Mesendoderm (in vitro differentiated cells): ENCODE measurements at regions not wholly inside any gene's neighbourhood (a gene's known extent, or its start where the extent isn't known, plus 50 kb on each side); places are given as distances from the start of the nearest gene placed in this dataset.
"Not testable (repeated sequence)": the region's sequence is repeated elsewhere in the genome, so short reads cannot be mapped to it uniquely, and the experiment has no call there.

Experiments
- DNase-seq: peaks from one replicate; pipeline ENCODE4 v3.0.0; 2013
- H2AK5ac ChIP-seq: 2 replicates; pipeline ENCODE4 v1.6.1; 2013; ENCODE audit warnings: low read length, inconsistent platforms
- H2BK120ac ChIP-seq: 2 replicates; pipeline ENCODE4 v1.6.1; 2013; ENCODE audit warnings: low read depth, mild to moderate bottlenecking, low read length, moderate library complexity, mixed read lengths
- H2BK15ac ChIP-seq: replicated peaks from 2 replicates; pipeline ENCODE4 v1.6.1; 2013; ENCODE audit warnings: low read depth, mild to moderate bottlenecking, moderate library complexity
- H2BK5ac ChIP-seq: 2 replicates; pipeline ENCODE4 v1.6.1; 2013; ENCODE audit warnings: low read length, inconsistent platforms
- H3K18ac ChIP-seq: 2 replicates; pipeline ENCODE4 v1.6.1; 2013; ENCODE audit warnings: mild to moderate bottlenecking, low read length, mixed read lengths
- H3K23ac ChIP-seq: one replicate; pipeline ENCODE4 v1.6.1; 2013; ENCODE audit warnings: low read length
- H3K27ac ChIP-seq: 2 replicates; pipeline ENCODE4 v1.5.1; 2013; ENCODE audit warnings: low read depth, mild to moderate bottlenecking, inconsistent platforms, low read length, moderate library complexity
- H3K27me3 ChIP-seq: 2 replicates; pipeline ENCODE4 v1.6.1; 2013; ENCODE audit warnings: low read length, control low read depth, mild to moderate bottlenecking, inconsistent platforms; ENCODE audit not compliant: insufficient read depth, poor library complexity
- H3K36me3 ChIP-seq: 2 replicates; pipeline ENCODE4 v1.6.1; 2013; ENCODE audit warnings: low read length, inconsistent platforms; ENCODE audit not compliant: control insufficient read depth, insufficient read depth
- H3K4ac ChIP-seq: one replicate; pipeline ENCODE4 v1.6.1; 2013; ENCODE audit warnings: low read depth, mild to moderate bottlenecking, low read length, moderate library complexity
- H3K4me1 ChIP-seq: 2 replicates; pipeline ENCODE4 v1.6.1; 2013; ENCODE audit warnings: low read depth, low read length, inconsistent platforms; ENCODE audit not compliant: control insufficient read depth
- H3K4me2 ChIP-seq: 2 replicates; pipeline ENCODE4 v1.6.1; 2013; ENCODE audit warnings: low read length
- H3K4me3 ChIP-seq: 2 replicates; pipeline ENCODE4 v1.5.1; 2013; ENCODE audit warnings: mild to moderate bottlenecking, low read length
- H3K56ac ChIP-seq: one replicate; pipeline ENCODE4 v1.6.1; 2013; ENCODE audit warnings: low read length
- H3K79me1 ChIP-seq: 2 replicates; pipeline ENCODE4 v1.6.1; 2013; ENCODE audit warnings: low read length, inconsistent platforms
- H3K79me2 ChIP-seq: 2 replicates; pipeline ENCODE4 v1.6.1; 2013; ENCODE audit warnings: mild to moderate bottlenecking, low read length; ENCODE audit not compliant: control insufficient read depth, insufficient read depth
- H3K9ac ChIP-seq: 2 replicates; pipeline ENCODE4 v1.6.1; 2013; ENCODE audit warnings: low read length, inconsistent platforms
- H4K5ac ChIP-seq: one replicate; pipeline ENCODE4 v1.6.1; 2013; ENCODE audit warnings: low read length
- H4K8ac ChIP-seq: one replicate; pipeline ENCODE4 v1.6.1; 2013; ENCODE audit warnings: low read depth, mild to moderate bottlenecking, control low read depth, low read length, moderate library complexity
- WGBS: extraction: QIAGEN DNeasy Blood & Tissue Kit; methylation state at CpG from one replicate; pipeline ENCODE4 v1.1.7; 2013; ENCODE audit warnings: low lambda C conversion rate, missing lambda C conversion rate; ENCODE audit not compliant: insufficient coverage; ENCODE audit errors: extremely low coverage; 5-methylcytosine and 5-hydroxymethylcytosine counted together

DNA sequence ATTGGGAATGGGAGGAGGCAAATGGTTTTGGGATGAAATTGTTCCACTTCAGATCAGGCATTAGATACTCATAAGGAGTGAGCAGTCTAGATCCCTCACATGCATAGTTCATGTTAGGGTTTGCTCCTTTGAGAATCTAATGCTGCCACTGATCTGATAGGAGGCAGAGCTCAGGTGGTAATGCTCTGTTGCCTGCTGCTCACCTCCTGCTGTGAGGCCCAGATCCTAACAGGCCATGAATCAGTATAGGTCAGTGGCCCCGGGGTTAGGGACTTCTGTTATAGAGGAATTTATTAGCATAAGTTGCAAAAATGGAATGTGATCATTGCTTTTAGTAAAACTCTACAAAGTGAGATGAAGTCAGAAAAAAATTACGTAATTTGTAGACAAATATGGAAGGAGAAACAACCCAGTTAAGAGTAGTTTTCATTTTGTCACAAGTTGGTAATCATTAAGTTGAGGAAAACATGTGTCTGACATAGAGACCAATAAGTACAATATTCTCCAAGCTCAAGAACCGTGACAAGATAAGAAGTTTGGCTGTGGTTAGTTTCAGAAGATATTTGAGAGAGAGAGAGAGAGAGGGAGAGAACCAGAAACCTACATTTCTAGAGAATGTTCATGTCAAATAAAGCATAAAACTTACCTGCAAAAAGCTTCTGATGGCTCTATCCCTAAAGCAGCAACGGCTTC, 689.7 kb upstream of the PRMT6 start:
- DNase-seq = peak; percentile 13
- Histone ChIP-seq H2BK15ac (no peak overlapping the region), H2BK5ac (no peak overlapping the region), H2AK5ac (no peak overlapping the region), H4K8ac (no peak overlapping the region), H3K79me1 (no peaks in the 10 kb centered on the region), H3K27ac (no peak overlapping the region), H3K9ac (no peak overlapping the region), H3K56ac (no peak overlapping the region), H3K23ac (no peak overlapping the region), H3K4me3 (no peak overlapping the region), H4K5ac (no peak overlapping the region), H3K79me2 (no peaks in the 10 kb centered on the region), H3K4me2 (no peak overlapping the region), H2BK120ac (no peak overlapping the region), H3K18ac (no peak overlapping the region), H3K4ac (no peak overlapping the region), H3K27me3 (no peaks in the 10 kb centered on the region), H3K4me1 (no peaks in the 10 kb centered on the region), H3K36me3 (no peaks in the 10 kb centered on the region)
- no CpG with 5 or more reads among the region's 4 CpGs for WGBS

DNA sequence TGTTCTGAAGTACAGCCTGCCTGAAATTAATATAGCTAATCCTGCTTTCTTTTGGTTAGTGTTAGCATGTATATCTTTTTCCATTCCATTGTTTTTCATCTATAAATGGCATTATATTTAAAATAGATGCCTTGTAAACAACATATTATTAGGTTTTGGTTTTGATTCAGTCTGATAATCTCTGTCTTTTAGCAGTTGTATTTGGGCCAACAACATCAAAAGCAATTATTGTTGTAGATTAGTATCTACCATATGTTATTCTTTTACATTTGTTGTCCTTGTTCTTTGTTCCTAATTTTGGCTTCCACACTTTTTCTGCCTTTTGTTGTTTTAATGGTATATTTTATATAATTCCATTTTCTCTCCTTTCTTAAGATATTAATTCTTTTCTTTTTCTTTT, 678.2 kb upstream of the PRMT6 start:
- H4K8ac ChIP-seq = no peak overlapping the region
- no peak overlapping the region for H2BK15ac ChIP-seq
- H3K56ac ChIP-seq = no peak overlapping the region
- H3K79me2 ChIP-seq = no peaks in the 10 kb centered on the region
- H3K4me2 ChIP-seq = no peak overlapping the region
- H4K5ac ChIP-seq = no peak overlapping the region
- H3K23ac ChIP-seq = no peak overlapping the region
- DNase-seq = no peak
- no peak overlapping the region for H3K4ac ChIP-seq
- H3K27me3 ChIP-seq = no peaks in the 10 kb centered on the region
- no peak overlapping the region for H3K4me3 ChIP-seq
- no peak overlapping the region for H2BK120ac ChIP-seq
- H3K36me3 ChIP-seq = no peaks in the 10 kb centered on the region
- H3K27ac ChIP-seq = no peak overlapping the region
- no peak overlapping the region for H2BK5ac ChIP-seq
- H3K9ac ChIP-seq = no peak overlapping the region
- H3K4me1 ChIP-seq = no peaks in the 10 kb centered on the region
- H3K18ac ChIP-seq = no peak overlapping the region
- H2AK5ac ChIP-seq = no peak overlapping the region
- no peaks in the 10 kb centered on the region for H3K79me1 ChIP-seq

DNA sequence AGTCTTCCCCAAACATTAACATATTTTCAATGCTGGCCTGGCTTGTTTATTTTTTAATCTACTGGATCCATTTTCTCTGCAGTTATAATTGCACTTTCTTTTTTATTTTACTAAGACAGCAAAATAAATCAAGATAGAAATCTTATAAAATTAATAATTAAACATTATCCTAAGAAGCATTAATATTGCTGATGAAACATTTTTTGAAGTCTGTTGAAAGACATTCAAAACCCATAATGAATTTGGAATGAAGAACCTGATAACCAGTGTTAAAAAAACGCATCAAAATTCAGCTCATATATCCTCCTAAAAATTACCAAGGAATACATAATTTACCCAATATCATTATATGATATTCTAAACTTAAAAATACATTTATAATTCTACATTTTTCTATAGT, 675.7 kb upstream of the PRMT6 start:
- Histone ChIP-seq H3K18ac (no peak overlapping the region), H3K56ac (no peak overlapping the region), H3K9ac (no peak overlapping the region), H2AK5ac (no peak overlapping the region), H3K27me3 (no peaks in the 10 kb centered on the region), H3K79me1 (no peaks in the 10 kb centered on the region), H3K4me2 (no peak overlapping the region), H4K5ac (no peak overlapping the region), H3K4me1 (no peaks in the 10 kb centered on the region), H3K79me2 (no peaks in the 10 kb centered on the region), H3K23ac (no peak overlapping the region), H3K4ac (no peak overlapping the region), H3K4me3 (no peak overlapping the region), H2BK5ac (no peak overlapping the region), H3K27ac (no peak overlapping the region), H4K8ac (no peak overlapping the region), H2BK120ac (no peak overlapping the region), H3K36me3 (no peaks in the 10 kb centered on the region), H2BK15ac (no peak overlapping the region)
- WGBS = no CpG with 5 or more reads among the region's 1 CpG
- no peak for DNase-seq

DNA sequence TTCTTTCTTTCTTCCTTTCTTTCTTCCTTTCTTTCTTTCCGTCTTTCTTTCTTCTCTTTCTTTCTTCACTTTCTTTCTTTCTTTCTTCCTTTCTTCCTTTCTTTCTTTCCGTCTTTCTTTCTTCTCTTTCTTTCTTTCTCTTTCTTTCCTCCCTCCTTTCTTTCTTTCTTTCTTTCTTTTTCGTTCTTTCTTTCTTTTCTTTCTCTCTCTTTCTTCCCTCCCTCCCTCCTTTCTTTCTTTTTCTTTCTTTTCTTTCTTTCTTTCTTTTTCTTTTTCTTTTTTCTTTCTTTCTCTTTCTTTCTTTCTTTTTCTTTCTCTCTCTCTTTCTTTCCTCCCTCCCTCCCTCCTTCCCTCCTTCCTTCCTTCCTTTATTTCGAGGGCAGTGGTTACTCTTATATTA, 667.3 kb upstream of the PRMT6 start:
- not testable (repeated sequence) for H3K36me3 ChIP-seq, H2BK5ac ChIP-seq, H3K4me1 ChIP-seq, H3K18ac ChIP-seq, H3K4me3 ChIP-seq, H4K8ac ChIP-seq, H3K56ac ChIP-seq, DNase-seq, H3K4me2 ChIP-seq, H2BK15ac ChIP-seq, H4K5ac ChIP-seq, H2BK120ac ChIP-seq, H2AK5ac ChIP-seq, H3K23ac ChIP-seq, H3K27me3 ChIP-seq, H3K79me1 ChIP-seq, H3K27ac ChIP-seq, H3K4ac ChIP-seq, H3K79me2 ChIP-seq, H3K9ac ChIP-seq
- WGBS = 100% methylated on average over 2 of the region's 4 CpGs

DNA sequence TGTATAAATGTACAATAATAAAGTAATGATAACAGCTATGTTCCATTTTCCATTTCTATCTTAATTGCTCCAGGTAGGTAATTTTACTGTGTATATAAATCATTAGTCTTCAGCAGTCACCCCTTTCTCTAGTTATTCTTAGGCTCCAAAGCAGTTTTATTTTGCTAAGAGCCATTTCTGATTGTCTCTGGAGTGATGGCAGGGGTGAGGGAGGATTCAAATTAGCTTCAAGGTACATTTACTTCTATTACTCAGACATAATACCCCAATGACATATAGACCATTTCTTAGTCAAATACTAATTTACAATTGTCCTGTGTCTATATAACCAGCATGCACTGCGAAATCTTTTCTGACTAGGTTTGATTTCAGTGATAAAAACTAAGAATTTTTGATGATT, 663.4 kb upstream of the PRMT6 start:
- no peak overlapping the region for H3K4me2 ChIP-seq
- H2BK15ac ChIP-seq = no peak overlapping the region
- H3K27ac ChIP-seq = no peak overlapping the region
- no peak overlapping the region for H2AK5ac ChIP-seq
- no peak overlapping the region for H2BK5ac ChIP-seq
- H3K36me3 ChIP-seq = no peaks in the 10 kb centered on the region
- WGBS = no CpG with 5 or more reads among the region's 1 CpG
- H3K4ac ChIP-seq = no peak overlapping the region
- H4K8ac ChIP-seq = no peak overlapping the region
- no peak overlapping the region for H3K56ac ChIP-seq
- no peak overlapping the region for H3K4me3 ChIP-seq
- H3K4me1 ChIP-seq = no peaks in the 10 kb centered on the region
- no peaks in the 10 kb centered on the region for H3K79me2 ChIP-seq
- H3K23ac ChIP-seq = no peak overlapping the region
- no peak overlapping the region for H2BK120ac ChIP-seq
- H3K9ac ChIP-seq = no peak overlapping the region
- H3K79me1 ChIP-seq = no peaks in the 10 kb centered on the region
- no peak for DNase-seq
- H4K5ac ChIP-seq = no peak overlapping the region
- H3K27me3 ChIP-seq = no peaks in the 10 kb centered on the region
- no peak overlapping the region for H3K18ac ChIP-seq

DNA sequence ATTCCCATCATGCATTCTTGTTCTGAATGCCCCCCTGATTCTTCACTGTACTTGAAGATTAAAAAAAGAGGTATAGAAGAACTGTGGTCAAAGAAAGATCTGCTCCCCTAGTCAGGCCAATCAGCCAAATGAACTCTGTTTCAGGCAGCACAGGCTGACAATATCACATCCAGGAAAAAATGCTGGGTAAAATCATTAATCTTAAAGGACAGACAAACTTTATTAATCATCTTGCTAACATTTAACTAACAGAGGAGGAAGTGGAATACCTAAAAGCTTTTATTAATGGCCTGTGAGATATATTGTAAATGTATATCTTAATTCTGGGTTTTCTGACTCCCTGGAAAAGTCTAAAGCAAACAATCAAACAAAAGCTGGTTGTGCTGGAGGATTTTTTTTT, 660.5 kb upstream of the PRMT6 start:
- Histone ChIP-seq H3K36me3 (no peaks in the 10 kb centered on the region), H3K9ac (no peak overlapping the region), H2BK5ac (no peak overlapping the region), H4K8ac (no peak overlapping the region), H2BK120ac (no peak overlapping the region), H2BK15ac (no peak overlapping the region), H3K79me2 (no peaks in the 10 kb centered on the region), H3K27ac (no peak overlapping the region), H3K4ac (no peak overlapping the region), H2AK5ac (no peak overlapping the region), H3K23ac (no peak overlapping the region), H3K56ac (no peak overlapping the region), H4K5ac (no peak overlapping the region), H3K18ac (no peak overlapping the region), H3K4me1 (no peaks in the 10 kb centered on the region), H3K4me3 (no peak overlapping the region), H3K27me3 (no peaks in the 10 kb centered on the region), H3K79me1 (no peaks in the 10 kb centered on the region), H3K4me2 (no peak overlapping the region)
- no peak for DNase-seq
